Kidney epithelial cell (primary cell): ENCODE measurements at regions not wholly inside any gene's neighbourhood (a gene's known extent, or its start where the extent isn't known, plus 50 kb on each side); places are given as distances from the start of the nearest gene placed in this dataset.

Source experiments
- DNase-seq: peaks from one replicate; pipeline ENCODE4 v3.0.0-alpha.2; 2010; ENCODE audit warnings: low read depth
- H3K27me3 ChIP-seq: 2 replicates; pipeline ENCODE4 v1.6.0; 2011; ENCODE audit warnings: low read length; ENCODE audit not compliant: control insufficient read depth, insufficient read depth
- H3K36me3 ChIP-seq: 2 replicates; pipeline ENCODE4 v1.5.1; 2011; ENCODE audit warnings: low read length; ENCODE audit not compliant: control insufficient read depth, insufficient read depth
- H3K4me3 ChIP-seq: 2 replicates; pipeline ENCODE4 v1.5.1; 2011; ENCODE audit warnings: low read depth, mild to moderate bottlenecking, control low read depth, low read length
- TF ChIP-seq, protein P1 (sequence below): IDR thresholded peaks from 2 replicates; pipeline ENCODE4 v1.5.1; 2011; ENCODE audit warnings: mild to moderate bottlenecking, moderate library complexity, low read length, control low read depth, inconsistent platforms; ENCODE audit not compliant: insufficient read depth, poor library complexity, severe bottlenecking

DNA sequence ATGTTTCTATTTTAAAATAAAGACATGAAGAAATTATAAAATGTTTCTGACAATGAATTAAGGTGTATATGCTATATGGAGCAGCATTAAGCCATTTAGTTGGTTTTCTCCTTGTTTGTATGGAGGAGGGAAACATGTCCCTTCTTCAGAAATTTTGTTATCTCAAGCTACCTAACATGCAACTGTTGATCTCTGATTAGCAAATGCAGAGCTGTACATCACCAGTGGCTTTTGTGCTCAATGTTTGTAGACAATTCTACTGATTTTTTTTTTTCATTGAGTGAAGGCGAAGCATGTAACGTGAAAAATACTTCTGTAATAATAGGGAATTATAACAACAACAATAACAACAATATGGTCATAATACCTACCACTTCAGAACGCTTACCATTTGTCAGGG lies 463.7 kb downstream of the PLPP3 start:
- DNase-seq, result no peak
- TF ChIP-seq, protein P1, sequence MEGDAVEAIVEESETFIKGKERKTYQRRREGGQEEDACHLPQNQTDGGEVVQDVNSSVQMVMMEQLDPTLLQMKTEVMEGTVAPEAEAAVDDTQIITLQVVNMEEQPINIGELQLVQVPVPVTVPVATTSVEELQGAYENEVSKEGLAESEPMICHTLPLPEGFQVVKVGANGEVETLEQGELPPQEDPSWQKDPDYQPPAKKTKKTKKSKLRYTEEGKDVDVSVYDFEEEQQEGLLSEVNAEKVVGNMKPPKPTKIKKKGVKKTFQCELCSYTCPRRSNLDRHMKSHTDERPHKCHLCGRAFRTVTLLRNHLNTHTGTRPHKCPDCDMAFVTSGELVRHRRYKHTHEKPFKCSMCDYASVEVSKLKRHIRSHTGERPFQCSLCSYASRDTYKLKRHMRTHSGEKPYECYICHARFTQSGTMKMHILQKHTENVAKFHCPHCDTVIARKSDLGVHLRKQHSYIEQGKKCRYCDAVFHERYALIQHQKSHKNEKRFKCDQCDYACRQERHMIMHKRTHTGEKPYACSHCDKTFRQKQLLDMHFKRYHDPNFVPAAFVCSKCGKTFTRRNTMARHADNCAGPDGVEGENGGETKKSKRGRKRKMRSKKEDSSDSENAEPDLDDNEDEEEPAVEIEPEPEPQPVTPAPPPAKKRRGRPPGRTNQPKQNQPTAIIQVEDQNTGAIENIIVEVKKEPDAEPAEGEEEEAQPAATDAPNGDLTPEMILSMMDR, result no peak
- H3K27me3 ChIP-seq, result no peaks in the 10 kb centered on the region
- no peak overlapping the region for H3K4me3 ChIP-seq
- H3K36me3 ChIP-seq, result no peaks in the 10 kb centered on the region

DNA sequence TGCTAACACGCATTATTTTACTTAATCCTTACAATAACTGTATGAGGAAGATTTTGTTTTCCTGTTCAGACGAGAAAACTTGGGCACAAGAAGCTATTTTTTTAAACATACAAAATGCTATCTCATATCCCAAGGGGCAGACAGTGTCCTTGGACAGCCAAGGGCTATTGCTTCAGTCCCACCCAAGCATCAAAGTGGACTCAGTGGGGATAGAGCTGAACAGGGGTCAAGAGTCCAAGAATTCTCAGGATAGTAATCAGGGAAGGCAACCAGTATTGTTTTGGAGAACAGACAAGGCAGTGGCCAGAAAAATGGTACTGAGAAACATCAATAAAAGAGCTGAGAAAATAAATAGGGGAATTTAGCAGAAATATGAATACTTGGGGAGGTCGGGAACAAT lies 465.7 kb downstream of the PLPP3 start:
- TF ChIP-seq, protein P1, result no peak
- Histone ChIP-seq H3K27me3 (no peaks in the 10 kb centered on the region), H3K4me3 (no peak overlapping the region), H3K36me3 (no peaks in the 10 kb centered on the region)
- DNase-seq, result no peak

- Histone ChIP-seq H3K27me3 (no peaks in the 10 kb centered on the region), H3K4me3 (no peak overlapping the region), H3K36me3 (no peaks in the 10 kb centered on the region)
- no peak for DNase-seq
- TF ChIP-seq, protein P1, result no peak
Measured at GRCh38 chr1:56107275-56107638, 472.1 kb downstream of the PLPP3 start.

DNA sequence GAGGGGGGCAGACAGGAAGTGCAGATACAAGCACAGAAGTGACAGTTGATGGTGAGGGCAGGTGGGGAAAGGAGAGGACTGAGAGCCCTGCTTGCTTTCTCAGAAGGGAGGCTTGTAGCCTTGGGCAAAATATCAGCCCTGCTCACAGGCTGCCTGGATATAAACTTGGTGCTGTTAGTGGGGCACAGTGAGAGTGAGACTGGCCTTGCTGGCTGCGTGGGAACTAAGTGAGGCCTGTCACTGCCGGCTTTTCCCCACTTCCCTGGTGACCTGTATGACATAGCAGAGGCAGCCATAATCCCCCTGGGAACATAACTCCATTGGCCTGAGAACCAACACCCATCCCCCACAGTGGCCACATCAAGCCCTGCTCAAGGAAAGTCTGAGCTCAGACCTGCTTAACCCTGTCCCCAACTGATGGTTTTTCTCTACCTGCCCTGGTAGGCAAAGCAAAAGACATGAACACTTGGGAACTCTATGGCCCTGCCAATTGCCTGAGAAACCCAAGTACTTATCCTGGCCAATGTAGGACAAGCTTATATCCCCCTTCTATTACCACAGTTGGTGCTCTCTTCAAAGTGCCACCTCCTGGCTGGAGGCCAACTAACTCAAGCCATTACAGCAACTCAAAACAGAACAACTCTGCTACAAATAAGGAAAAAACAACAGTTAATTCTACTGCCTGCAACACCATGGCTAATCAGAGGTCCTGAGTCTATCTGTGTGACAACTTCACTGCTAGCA lies 472.7 kb downstream of the PLPP3 start:
- TF ChIP-seq, protein P1, result no peak
- no peak for DNase-seq
- H3K36me3 ChIP-seq, result no peaks in the 10 kb centered on the region
- no peak overlapping the region for H3K4me3 ChIP-seq
- no peaks in the 10 kb centered on the region for H3K27me3 ChIP-seq

- Histone ChIP-seq H3K4me3 (no peak overlapping the region), H3K36me3 (no peaks in the 10 kb centered on the region), H3K27me3 (no peaks in the 10 kb centered on the region)
- TF ChIP-seq, protein P1, result no peak
- no peak for DNase-seq
Measured at GRCh38 chr1:56105397-56105796, 474.0 kb downstream of the PLPP3 start.

DNA sequence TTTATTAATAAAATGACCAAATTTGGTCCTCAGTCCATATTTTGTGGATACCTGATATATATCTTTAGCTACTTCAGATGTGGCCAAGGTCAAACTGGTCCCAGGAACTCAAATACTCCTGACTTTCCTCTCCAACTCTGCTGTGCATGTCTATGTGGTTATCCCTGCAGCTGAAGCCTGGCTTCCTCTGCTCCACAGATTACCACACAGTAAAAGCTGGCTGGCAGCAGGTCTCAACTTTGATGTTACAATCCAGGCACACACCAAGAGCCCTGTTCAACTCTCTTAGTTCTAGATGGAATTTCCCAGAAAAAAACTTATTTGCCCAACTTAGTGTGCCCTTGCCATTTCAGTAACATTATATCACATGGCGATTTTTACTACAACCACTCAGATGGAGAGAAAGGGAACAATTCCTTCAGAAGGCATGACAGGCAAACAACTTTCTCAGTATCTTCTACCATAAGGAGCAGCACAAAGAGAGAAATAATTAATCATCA lies 479.5 kb downstream of the PLPP3 start:
- H3K36me3 ChIP-seq, result no peaks in the 10 kb centered on the region
- TF ChIP-seq, protein P1, result no peak
- no peak overlapping the region for H3K4me3 ChIP-seq
- DNase-seq, result no peak
- no peaks in the 10 kb centered on the region for H3K27me3 ChIP-seq
